Transverse colon (tissue), 3 donors: ENCODE measurements at regions not wholly inside any gene's neighbourhood (a gene's known extent, or its start where the extent isn't known, plus 50 kb on each side); places are given as distances from the start of the nearest gene placed in this dataset.

Source experiments
- POLR2A ChIP-seq: fragments of 450-650 bp; IDR thresholded peaks from one replicate; pipeline ENCODE4 v1.6.1; 2016; ENCODE audit warnings: antibody characterized with exemption, mild to moderate bottlenecking, moderate library complexity
- TF ChIP-seq, protein P1 (sequence below), 5 experiments: fragments of 200-600 bp in 3 of 5; fragments of 450-650 bp in 2 of 5; sonication (generic) in 3 of 5; IDR thresholded peaks; 1 replicate in 2 of 5; 2 replicates in 3 of 5; pipeline ENCODE4 v1.5.1; 2016 to 2017; ENCODE audit warnings: antibody characterized with exemption in 5 of 5, inconsistent platforms in 3 of 5, mild to moderate bottlenecking in 2 of 5, moderate library complexity in 1 of 5

DNA sequence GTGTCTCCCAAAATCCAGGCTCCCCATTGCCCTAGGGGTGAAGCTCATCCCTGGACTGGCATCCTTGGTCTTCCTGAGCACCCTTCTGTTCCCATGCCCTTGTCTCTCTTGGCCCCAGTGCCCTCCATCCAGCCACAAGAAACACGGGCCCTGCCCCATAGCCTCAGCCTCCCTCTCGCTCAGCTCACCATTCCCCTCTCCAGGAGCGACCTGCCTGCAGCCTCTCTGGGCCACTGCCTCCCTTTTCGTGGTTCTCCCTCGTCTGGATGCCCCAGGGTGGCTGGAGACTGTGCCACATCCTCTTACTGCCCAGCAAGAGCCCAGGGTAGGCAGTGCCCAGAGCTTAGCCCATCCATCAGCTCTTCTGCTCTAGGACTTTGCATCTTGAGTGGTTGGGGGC, 532.1 kb downstream of the TBC1D22A start:
- TF ChIP-seq, protein P1, sequence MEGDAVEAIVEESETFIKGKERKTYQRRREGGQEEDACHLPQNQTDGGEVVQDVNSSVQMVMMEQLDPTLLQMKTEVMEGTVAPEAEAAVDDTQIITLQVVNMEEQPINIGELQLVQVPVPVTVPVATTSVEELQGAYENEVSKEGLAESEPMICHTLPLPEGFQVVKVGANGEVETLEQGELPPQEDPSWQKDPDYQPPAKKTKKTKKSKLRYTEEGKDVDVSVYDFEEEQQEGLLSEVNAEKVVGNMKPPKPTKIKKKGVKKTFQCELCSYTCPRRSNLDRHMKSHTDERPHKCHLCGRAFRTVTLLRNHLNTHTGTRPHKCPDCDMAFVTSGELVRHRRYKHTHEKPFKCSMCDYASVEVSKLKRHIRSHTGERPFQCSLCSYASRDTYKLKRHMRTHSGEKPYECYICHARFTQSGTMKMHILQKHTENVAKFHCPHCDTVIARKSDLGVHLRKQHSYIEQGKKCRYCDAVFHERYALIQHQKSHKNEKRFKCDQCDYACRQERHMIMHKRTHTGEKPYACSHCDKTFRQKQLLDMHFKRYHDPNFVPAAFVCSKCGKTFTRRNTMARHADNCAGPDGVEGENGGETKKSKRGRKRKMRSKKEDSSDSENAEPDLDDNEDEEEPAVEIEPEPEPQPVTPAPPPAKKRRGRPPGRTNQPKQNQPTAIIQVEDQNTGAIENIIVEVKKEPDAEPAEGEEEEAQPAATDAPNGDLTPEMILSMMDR (IDR thresholded peaks at IDR 0.05): no peak
- TF ChIP-seq POLR2A: no peak
